Right lobe of liver (tissue), 4 donors: ENCODE measurements at regions not wholly inside any gene's neighbourhood (a gene's known extent, or its start where the extent isn't known, plus 50 kb on each side); places are given as distances from the start of the nearest gene placed in this dataset.

Experiments used
- CTCF ChIP-seq, 4 donors: fragments of 200-600 bp in 3 of 4; fragments of 450-650 bp in 1 of 4; IDR thresholded peaks; one replicate each; pipeline versions ENCODE4 v1.5.1 to v1.8.0; 2016 to 2022; ENCODE audit warnings: antibody characterized with exemption in 4 of 4, mild to moderate bottlenecking in 2 of 4
- POLR2A ChIP-seq: fragments of 450-650 bp; IDR thresholded peaks from one replicate; pipeline ENCODE4 v1.6.1; 2017; ENCODE audit warnings: antibody characterized with exemption, mild to moderate bottlenecking
- donor health status: DM: no; HTN: no; CAD: no.
- donor health status: DM: no; HTN: no; CAD: no.
- donor health status: DM: no; HTN: yes; CAD: no.

- TF ChIP-seq POLR2A (no peak), CTCF (IDR thresholded peaks at IDR 0.05) (no peak)
These were observed 74.8 kb upstream of the CLMN start for GRCh38 chr14:95394297-95395097.
